ENCODE measurements at regions not wholly inside any gene's neighbourhood (a gene's known extent, or its start where the extent isn't known, plus 50 kb on each side); places are given as distances from the start of the nearest gene placed in this dataset.
"Not testable (repeated sequence)": the region's sequence is repeated elsewhere in the genome, so short reads cannot be mapped to it uniquely, and the experiment has no call there.

DNA sequence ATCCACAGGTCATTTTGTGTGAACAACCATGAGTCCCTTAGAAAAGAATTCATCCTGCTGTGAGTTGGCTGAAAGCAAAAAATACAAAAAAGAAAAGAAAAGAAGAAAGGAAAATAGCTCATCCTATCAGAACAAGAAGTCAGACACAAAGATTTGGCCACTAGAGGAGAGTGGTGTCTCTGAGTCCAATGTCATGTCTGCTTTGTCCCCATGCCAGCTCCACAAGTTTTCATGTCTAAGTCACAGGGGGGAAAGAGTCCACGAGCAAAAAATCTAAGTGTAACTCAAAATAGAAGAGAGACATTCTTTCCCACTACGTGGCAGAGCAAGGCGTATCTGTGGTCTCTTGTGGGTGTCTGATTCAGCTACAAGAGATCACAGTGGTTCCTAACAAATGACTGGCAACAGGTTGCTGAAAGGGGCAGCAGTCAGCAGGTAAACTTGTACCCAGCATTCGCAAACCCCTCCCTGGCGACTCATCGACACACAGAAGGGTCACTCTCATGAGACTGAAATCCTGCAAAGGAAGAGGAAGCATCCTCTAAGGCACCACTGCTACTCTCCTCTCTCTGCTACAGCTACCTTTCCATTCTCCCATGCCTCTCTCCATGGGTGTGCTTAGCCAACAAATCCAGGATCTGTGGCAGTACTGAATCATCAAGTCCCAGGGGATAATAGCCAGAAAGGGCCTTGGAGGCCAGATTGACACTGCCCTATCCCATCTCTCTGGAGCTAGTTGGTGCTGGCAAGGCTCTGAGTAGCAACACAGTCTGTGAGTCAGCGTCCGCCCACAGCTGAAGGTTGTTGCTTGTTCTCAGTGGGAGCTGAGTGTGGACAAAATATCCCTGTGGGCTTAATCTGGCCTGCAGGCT is 123.0 kb upstream of the SLC39A10 start:
- CTCF ChIA-PET: interaction anchor here (0.6 to 8.7 kb wide), 14 partner anchors 10 to 533 kb away, joined by 3 to 60 read pairs (median 4); partner anchors contain the start of gene SLC39A10
- peak overlapping the region; percentile 74 for H3K4me3 Mint-ChIP-seq
- H3K27me3 Mint-ChIP-seq: no peaks in the 10 kb centered on the region
- H3K36me3 Mint-ChIP-seq: peaks cover 15% of the 10 kb centered on the region
- peaks cover 7% of the 10 kb centered on the region for H3K9me3 Mint-ChIP-seq
- H3K27ac Mint-ChIP-seq: peak overlapping the region; percentile 98
- peaks cover 80% of the 10 kb centered on the region for H3K4me1 Mint-ChIP-seq (ENCODE audit: low read depth)
- intact Hi-C loops (cut with micrococcal nuclease): loop anchor here (1.0 to 10.0 kb wide), 9 partner anchors 30 to 1771 kb away; partner anchors contain the start of gene DNAH7
- POLR2A ChIA-PET: interaction anchor here (0.5 to 7.2 kb wide), 11 partner anchors 10 to 635 kb away, joined by 3 to 127 read pairs (median 3); partner anchors contain the start of gene SLC39A10
- DNase-seq: peak; percentile 87

DNA sequence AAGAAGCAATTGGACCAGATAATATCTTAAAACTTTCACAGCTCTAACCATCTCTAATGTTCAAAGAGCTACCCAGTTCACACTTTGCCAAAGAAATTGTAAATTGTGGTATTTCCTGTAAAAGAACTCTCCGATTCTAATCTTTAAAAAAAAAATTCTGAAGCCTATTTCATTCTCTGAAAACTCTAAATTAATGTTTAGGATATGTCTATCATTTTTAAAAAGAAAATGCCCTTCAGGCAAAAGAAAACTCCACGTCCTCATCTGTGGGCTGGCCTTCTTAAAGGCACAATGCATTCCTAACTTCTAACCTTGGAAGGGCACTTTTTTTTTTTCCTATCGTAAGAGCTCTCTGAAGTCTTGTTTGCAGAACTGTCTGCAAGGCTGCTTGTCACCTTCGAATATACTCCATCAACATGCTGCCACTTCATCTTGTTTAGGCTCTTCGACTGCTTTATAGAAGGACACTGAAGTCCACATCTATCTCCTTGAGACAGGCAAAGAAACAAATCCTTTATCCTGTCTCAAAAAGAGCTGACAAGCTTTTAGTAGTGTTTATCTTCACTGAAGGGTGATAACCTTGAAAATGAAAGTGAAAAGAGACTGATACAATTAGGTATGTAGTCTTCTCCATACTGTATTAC is 124.3 kb upstream of the SLC39A10 start:
- Mint-ChIP-seq H3K27me3 (no peaks in the 10 kb centered on the region), H3K9me3 (peaks cover 7% of the 10 kb centered on the region), H3K4me1 (ENCODE audit: low read depth) (peaks cover 68% of the 10 kb centered on the region), H3K27ac (peak overlapping the region; percentile 98), H3K36me3 (peaks cover 9% of the 10 kb centered on the region), H3K4me3 (peak overlapping the region; percentile 79)
- ChIA-PET POLR2A (interaction anchor here (3.9 to 7.2 kb wide), 4 partner anchors 11 to 126 kb away, joined by 20 to 127 read pairs (median 68); partner anchors contain the start of gene SLC39A10), CTCF (interaction anchor here (0.6 to 8.7 kb wide), 15 partner anchors 11 to 540 kb away, joined by 3 to 60 read pairs (median 3); no protein-coding TSS in a partner anchor)
- no peak for DNase-seq
- intact Hi-C loops (cut with micrococcal nuclease): loop anchor here (1.0 to 10.0 kb wide), 6 partner anchors 34 to 1772 kb away; partner anchors contain the start of gene DNAH7

DNA sequence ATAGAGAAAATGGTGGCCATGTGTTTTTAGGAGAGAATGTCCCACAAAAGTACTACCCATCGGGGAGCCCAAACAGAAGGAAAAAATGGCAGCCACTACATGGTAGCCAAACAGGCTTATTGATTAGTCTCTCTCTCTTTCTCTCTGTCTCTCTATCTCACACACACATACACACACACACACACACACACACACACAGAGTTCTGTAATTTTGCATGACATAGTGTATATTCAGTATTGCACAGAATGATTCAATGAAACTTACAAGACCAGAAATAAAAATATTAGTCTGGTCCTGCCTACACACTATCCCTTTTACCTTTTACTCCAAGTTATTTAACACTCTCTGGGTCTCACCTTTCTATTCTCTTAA is 124.8 kb upstream of the SLC39A10 start:
- H3K4me3 Mint-ChIP-seq: peak overlapping the region; percentile 79
- peaks cover 7% of the 10 kb centered on the region for H3K9me3 Mint-ChIP-seq
- intact Hi-C loops (cut with micrococcal nuclease): loop anchor here (2.0 to 10.0 kb wide), 5 partner anchors 171 to 1773 kb away; partner anchors contain the start of gene DNAH7
- no peak for DNase-seq
- peak overlapping the region; percentile 98 for H3K27ac Mint-ChIP-seq
- peaks cover 7% of the 10 kb centered on the region for H3K36me3 Mint-ChIP-seq
- ChIA-PET CTCF (interaction anchor here (0.6 to 8.7 kb wide), 11 partner anchors 11 to 540 kb away, joined by 3 to 60 read pairs (median 3); no protein-coding TSS in a partner anchor), POLR2A (interaction anchor here (4.6 to 7.2 kb wide), 3 partner anchors 12 to 126 kb away, joined by 47 to 127 read pairs (median 90); partner anchors contain the start of gene SLC39A10)
- H3K4me1 Mint-ChIP-seq (ENCODE audit: low read depth): peaks cover 63% of the 10 kb centered on the region
- H3K27me3 Mint-ChIP-seq: no peaks in the 10 kb centered on the region

DNA sequence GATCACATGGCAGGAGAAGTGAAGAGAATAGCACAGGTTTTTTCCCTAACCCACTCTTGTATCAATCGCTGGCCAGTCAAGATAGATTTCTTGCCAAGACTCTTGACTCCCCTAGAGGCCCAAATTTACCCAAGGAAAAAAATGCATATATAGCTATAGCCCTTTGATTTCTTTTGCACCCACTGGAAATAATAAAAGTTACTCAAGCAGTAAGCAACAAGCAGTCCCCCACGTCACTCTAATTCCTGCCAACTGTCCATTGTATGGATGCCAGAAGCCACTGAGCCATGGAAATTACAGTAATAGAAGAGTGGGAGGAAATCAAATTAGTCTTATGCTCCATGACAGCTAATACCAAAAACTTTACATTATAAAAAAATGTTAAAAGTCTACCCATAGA is 125.3 kb upstream of the SLC39A10 start:
- POLR2A ChIA-PET: interaction anchor here (1.0 to 7.2 kb wide), 2 partner anchors 29 to 128 kb away, joined by 3 to 127 read pairs; no protein-coding TSS in a partner anchor
- H3K36me3 Mint-ChIP-seq: peaks cover 7% of the 10 kb centered on the region
- peaks cover 58% of the 10 kb centered on the region for H3K4me1 Mint-ChIP-seq (ENCODE audit: low read depth)
- no peak for DNase-seq
- intact Hi-C loops (cut with micrococcal nuclease): loop anchor here (2.0 to 10.0 kb wide), 5 partner anchors 171 to 1773 kb away; partner anchors contain the start of gene DNAH7
- H3K27me3 Mint-ChIP-seq: no peaks in the 10 kb centered on the region
- peaks cover 7% of the 10 kb centered on the region for H3K9me3 Mint-ChIP-seq
- CTCF ChIA-PET: interaction anchor here (0.6 to 8.7 kb wide), 4 partner anchors 29 to 129 kb away, joined by 3 to 60 read pairs (median 26); no protein-coding TSS in a partner anchor
- H3K27ac Mint-ChIP-seq: peak overlapping the region; percentile 98
- peak overlapping the region; percentile 79 for H3K4me3 Mint-ChIP-seq

DNA sequence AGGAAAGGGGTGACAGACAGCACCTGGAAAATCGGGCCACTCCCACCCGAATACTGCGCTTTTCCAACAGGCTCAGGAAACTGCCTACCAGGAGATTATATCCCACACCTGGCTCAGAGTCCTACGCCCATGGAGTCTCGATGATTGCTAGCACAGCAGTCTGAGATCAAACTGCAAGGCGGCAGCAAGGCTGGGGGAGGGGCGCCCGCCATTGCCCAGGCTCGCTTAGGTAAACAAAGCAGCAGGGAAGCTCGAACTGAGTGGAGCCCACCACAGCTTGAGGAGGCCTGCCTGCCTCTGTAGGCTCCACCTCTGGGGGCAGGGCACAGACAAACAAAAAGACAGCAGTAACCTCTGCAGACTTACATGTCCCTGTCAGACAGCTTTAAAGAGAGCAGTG is 133.8 kb upstream of the SLC39A10 start:
- H3K9me3 Mint-ChIP-seq; intact Hi-C loops (cut with micrococcal nuclease); DNase-seq; H3K4me3 Mint-ChIP-seq; H3K36me3 Mint-ChIP-seq; H3K27me3 Mint-ChIP-seq; POLR2A ChIA-PET; H3K27ac Mint-ChIP-seq; H3K4me1 Mint-ChIP-seq (ENCODE audit: low read depth); CTCF ChIA-PET: not testable (repeated sequence)

DNA sequence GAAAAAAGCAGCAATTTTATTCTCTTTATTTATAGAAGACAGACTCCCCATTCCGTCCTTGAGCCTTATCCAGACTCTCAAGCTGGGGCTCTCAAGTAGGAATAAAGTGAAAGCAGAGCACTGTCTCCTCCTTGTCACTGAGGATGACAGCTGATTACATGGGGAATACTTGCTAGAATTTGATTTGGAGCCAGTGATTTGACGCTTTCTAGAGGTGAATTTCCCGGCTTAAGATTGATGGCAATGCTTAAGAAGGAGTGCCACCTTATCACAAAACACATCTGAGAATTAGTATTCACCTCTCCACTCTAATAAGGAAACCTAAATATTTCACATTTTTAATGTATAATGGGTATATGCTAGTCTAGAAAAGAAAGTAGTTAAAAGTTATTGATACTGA is 135.4 kb upstream of the SLC39A10 start:
- H3K27ac Mint-ChIP-seq: no peak overlapping the region

DNA sequence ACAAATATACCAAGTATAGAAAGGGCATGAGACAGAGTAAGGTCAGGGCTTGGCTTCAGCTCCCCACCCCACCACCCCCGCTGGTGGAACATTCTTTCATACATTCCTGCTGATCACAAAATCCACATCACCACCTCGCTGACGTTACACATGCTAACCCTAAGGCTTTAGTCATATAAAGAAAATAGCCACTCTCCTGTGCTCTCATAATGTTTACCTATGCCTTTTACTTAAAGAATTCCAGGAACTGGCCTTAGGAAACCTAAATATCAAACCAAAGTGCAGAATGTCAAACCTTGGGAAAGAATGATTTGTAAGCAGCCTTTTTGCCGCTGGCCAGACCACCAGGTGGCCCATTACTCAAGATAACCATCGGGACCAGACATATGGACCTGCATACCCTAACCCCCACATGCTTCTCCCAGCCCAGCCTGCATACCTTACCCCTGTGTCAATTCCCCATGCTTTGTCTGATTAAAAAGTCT is 136.3 kb upstream of the SLC39A10 start:
- Mint-ChIP-seq H3K9me3 (no peaks in the 10 kb centered on the region), H3K27ac (no peak overlapping the region), H3K4me1 (ENCODE audit: low read depth) (peaks cover 10% of the 10 kb centered on the region), H3K4me3 (no peak overlapping the region), H3K27me3 (no peaks in the 10 kb centered on the region), H3K36me3 (peaks cover 3% of the 10 kb centered on the region)
- intact Hi-C loops (cut with micrococcal nuclease): no loop called here
- DNase-seq: no peak
- ChIA-PET CTCF (interaction anchor here (0.9 kb wide), 1 partner anchor 12 kb away, joined by 3 read pairs; no protein-coding TSS in a partner anchor), POLR2A (interaction anchor here (0.8 kb wide), 1 partner anchor 23 kb away, joined by 3 read pairs; no protein-coding TSS in a partner anchor)

More for the DNA sequence above, 135.4 kb upstream of the SLC39A10 start:
- no peak overlapping the region for H3K4me3 Mint-ChIP-seq
- DNase-seq: no peak
- peaks cover 10% of the 10 kb centered on the region for H3K4me1 Mint-ChIP-seq (ENCODE audit: low read depth)
- H3K27me3 Mint-ChIP-seq: no peaks in the 10 kb centered on the region
- no peaks in the 10 kb centered on the region for H3K9me3 Mint-ChIP-seq
- intact Hi-C loops (cut with micrococcal nuclease): no loop called here
- peaks cover 7% of the 10 kb centered on the region for H3K36me3 Mint-ChIP-seq
- POLR2A ChIA-PET: interaction anchor here (0.8 kb wide), 1 partner anchor 24 kb away, joined by 3 read pairs; no protein-coding TSS in a partner anchor
- CTCF ChIA-PET: interaction anchor here (0.9 kb wide), 1 partner anchor 11 kb away, joined by 3 read pairs; no protein-coding TSS in a partner anchor

DNA sequence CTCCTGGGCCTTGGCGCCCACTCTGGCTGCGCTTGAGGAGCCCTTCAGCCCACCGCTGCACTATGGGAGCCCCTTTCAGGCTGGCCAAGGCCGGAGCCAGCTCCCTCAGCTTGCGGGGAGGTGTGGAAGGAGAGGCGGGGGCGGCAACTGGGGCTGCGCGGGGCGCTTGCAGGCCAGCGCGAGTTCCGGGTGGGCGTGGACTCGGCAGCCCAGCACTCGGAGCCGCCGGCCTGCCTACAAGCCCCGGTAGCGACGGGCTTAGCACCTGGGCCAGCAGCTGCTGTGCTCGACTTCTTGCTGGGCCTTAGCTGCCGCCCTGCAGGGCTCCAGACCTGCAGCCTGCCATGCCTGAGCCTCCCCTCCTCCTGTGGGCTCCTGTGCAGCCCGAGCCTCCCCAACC is 141.5 kb upstream of the SLC39A10 start:
- POLR2A ChIA-PET: interaction anchor here (1.2 kb wide), 1 partner anchor 19 kb away, joined by 3 read pairs; no protein-coding TSS in a partner anchor
- intact Hi-C loops (cut with micrococcal nuclease): no loop called here
- H3K4me3 Mint-ChIP-seq: no peak overlapping the region
- no peak for DNase-seq
- peaks cover 2% of the 10 kb centered on the region for H3K4me1 Mint-ChIP-seq (ENCODE audit: low read depth)
- H3K36me3 Mint-ChIP-seq: no peaks in the 10 kb centered on the region
- H3K27me3 Mint-ChIP-seq: no peaks in the 10 kb centered on the region
- H3K9me3 Mint-ChIP-seq: no peaks in the 10 kb centered on the region
- CTCF ChIA-PET: no interaction called here
- no peak overlapping the region for H3K27ac Mint-ChIP-seq

DNA sequence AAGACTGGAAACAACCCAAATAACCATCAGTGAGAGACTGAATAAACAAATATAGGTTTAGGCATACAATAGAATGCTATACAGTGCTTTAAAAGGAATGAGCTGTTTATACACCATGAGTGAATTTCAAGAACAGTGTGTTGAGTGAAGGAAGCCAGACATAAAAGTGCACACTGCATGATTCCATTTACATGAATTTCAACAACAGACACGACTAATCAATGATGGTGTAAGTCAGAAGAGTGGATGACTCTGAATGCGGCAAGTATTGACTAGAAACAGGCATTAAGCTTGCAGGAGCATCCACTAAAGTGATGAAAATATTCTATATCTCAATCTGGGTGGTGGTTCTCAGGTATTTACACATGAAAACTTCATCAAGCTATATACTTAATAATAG is 142.7 kb upstream of the SLC39A10 start:
- Mint-ChIP-seq H3K27ac (no peak overlapping the region), H3K27me3 (no peaks in the 10 kb centered on the region), H3K4me3 (no peak overlapping the region), H3K36me3 (no peaks in the 10 kb centered on the region), H3K9me3 (no peaks in the 10 kb centered on the region), H3K4me1 (ENCODE audit: low read depth) (peaks cover 4% of the 10 kb centered on the region)
- POLR2A ChIA-PET: no interaction called here
- CTCF ChIA-PET: interaction anchor here (0.7 to 0.9 kb wide), 2 partner anchors 17 to 19 kb away, joined by 3 to 5 read pairs; no protein-coding TSS in a partner anchor
- no peak for DNase-seq
- intact Hi-C loops (cut with micrococcal nuclease): no loop called here

DNA sequence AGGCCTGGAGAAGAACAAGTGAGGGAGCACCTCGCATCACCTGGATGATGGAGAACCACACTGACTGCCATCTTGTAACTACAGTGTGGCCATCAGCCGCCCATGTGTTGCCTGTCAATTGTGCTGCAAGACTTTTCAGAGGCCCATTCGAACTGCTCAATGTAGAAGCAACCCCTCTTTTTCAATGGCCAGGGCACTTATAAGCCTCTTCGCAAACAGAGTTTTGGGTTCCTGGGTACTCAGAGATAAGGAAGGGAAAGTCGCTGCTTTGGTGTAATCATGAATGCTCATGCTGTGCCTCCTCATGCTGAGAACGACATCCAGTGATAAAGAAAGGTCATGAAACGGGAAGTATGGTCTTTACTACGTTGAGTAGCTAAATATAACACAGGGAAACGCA is 143.9 kb upstream of the SLC39A10 start:
- ChIA-PET CTCF (no interaction called here), POLR2A (no interaction called here)
- Mint-ChIP-seq H3K9me3 (no peaks in the 10 kb centered on the region), H3K27me3 (no peaks in the 10 kb centered on the region), H3K27ac (no peak overlapping the region), H3K4me1 (ENCODE audit: low read depth) (peaks cover 10% of the 10 kb centered on the region), H3K4me3 (no peak overlapping the region), H3K36me3 (no peaks in the 10 kb centered on the region)
- intact Hi-C loops (cut with micrococcal nuclease): no loop called here
- no peak for DNase-seq

DNA sequence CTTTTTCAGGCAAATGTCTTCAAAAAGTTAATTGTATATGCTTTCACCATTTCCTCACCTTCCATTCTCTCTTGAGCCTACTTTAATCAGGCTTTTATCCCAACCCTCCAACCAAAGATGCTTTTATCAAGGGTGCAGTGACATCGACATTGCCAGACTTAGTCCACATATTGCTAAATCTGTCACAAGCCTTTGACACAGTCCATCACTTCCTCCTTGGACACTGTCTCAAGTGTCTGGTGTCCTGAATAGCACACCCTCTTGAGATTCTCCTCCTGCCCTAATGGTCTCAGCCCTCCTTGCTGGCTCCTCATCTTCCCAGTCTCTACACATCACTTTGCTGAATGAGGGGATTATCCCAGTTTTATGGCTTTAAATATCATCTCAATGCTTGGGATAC is 147.5 kb upstream of the SLC39A10 start:
- H3K9me3 Mint-ChIP-seq: peaks cover 6% of the 10 kb centered on the region
- H3K27me3 Mint-ChIP-seq: no peaks in the 10 kb centered on the region
- DNase-seq: no peak
- CTCF ChIA-PET: no interaction called here
- H3K36me3 Mint-ChIP-seq: peaks cover 6% of the 10 kb centered on the region
- peaks cover 17% of the 10 kb centered on the region for H3K4me1 Mint-ChIP-seq (ENCODE audit: low read depth)
- POLR2A ChIA-PET: no interaction called here
- intact Hi-C loops (cut with micrococcal nuclease): no loop called here
- H3K27ac Mint-ChIP-seq: no peak overlapping the region
- no peak overlapping the region for H3K4me3 Mint-ChIP-seq

Measured in activated CD4-positive, alpha-beta memory T cell treated with anti-CD3 and anti-CD28 coated beads for 36 hours (primary cell).